Stimulated activated CD4-positive, alpha-beta T cell treated with anti-CD3 and anti-CD28 coated beads, Interleukin-1b, Interleukin-23, amount 100 ng/mL, for 1 hour (primary cell): ENCODE measurements at regions not wholly inside any gene's neighbourhood (a gene's known extent, or its start where the extent isn't known, plus 50 kb on each side); places are given as distances from the start of the nearest gene placed in this dataset.

Experiments
- DNase-seq, 2 donors: peaks; one replicate each; pipeline ENCODE4 v3.0.0-alpha.2; 2020; ENCODE audit warnings: low read depth in 2 of 2

DNA sequence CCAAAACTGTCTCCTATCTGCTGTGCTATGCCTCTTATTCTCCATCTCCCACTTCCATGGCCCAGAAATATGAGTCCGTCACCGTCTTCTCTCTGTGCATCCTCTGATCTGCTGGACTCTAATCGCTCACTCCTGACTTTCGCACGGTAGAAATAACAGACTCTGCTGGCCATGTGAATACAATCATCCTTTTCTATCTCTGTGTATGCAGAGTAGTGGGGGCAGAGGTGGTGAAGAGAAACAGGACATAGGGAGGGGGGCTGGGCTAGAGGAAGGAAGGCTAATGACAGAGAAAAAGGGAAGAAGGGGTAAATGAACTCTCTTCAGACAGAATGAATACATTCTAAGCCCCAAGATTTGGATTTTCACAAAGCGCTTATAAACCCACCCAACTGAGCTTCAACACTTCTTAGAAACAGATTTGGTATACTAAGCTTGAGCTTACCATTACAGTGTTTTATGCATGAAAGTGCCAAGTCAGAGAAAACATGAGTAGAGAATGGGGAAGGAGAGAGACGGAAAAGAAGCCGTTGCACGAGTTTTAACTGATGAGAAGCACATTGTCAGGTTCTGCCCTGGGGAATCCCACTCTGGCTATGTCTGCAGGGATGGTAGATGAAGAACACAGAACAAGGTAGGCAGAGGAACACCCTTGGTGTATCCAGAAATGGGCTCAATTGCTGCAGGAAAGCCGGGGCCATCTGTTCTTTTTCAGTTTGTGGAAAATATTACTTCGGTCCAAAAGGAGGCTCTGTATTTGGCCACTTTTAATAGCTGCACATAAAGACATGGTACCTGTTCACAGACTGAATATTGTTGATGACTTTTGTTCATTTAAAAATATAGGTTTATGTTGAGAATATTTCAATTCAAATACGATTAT is 324.7 kb downstream of the ETS1 start:
- DNase-seq = no peak

DNA sequence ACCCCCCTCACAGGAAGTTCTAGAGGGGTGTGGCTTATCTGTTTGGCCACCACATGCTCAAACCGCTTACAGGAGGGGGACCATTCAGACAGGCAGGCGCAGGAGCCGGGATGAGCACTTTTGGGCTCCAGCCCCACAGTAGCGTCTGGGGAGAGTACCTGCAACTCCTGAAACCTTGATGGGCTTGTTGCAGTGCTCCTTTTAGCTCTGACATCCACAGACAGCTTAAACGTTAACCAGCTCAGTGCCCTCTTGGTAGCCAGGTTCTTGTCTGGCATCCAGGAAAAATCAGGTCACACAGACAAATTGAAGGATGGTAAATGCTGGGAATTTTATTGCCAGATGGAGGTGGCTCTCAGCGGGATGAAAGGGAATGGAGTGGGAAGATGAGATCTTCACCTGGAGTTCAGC is 326.3 kb downstream of the ETS1 start:
- no peak for DNase-seq

DNA sequence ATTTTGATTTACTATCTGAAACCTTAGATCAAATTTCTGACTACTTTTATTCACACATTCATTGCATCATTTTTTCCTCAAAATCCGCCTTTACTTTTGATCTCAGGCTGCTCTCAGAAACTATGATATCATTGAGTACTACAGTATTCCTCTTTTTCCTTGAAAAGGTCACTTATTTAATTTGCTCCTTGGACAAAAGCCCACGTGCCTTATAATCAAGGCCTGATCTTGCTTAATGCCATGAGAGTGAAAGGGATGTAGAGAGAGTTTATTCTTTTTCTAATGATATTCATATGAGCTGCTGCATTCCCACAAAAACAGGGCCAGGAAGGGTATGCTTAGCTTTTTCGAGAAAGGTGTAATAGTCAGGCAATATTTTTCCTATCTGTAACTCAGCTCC is 327.0 kb downstream of the ETS1 start:
- no peak for DNase-seq

DNA sequence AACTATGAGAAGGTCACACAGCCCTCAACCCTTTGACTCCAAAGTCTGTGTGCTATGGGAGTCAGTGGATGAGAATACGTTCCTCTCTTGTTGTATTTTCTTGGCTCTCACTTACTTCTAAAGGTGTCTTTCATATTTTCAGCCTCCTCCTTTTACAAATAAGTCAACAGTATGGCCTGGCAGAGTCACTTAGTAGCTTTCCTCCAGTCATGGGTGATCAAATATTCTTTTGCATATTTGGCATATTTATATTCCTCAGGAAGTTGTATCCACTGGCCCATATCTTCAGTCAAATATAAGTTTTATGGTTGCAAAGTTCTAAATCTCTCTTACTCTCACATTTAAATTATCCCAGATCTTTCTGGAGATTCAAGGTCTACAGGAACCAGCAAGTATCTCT is 327.5 kb downstream of the ETS1 start:
- DNase-seq = no peak

DNA sequence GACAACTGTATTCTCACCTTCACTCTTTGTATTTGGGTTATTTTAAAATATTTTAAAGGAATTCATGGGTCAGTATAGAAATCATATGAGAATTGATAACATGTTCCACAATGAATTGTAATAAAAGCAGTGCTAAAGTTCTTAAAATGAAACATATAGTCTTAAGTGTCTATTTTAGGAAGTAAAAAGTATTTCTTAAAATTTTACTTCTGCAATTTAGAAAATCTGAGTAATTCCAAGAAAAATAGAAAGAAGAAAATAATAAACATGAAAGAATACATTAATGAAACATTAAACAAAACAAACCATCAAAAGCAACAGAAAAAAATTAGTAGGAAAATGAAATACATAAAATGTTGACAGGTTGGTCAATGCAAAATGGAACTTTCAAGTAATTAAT is 332.4 kb downstream of the ETS1 start:
- DNase-seq = no peak

DNA sequence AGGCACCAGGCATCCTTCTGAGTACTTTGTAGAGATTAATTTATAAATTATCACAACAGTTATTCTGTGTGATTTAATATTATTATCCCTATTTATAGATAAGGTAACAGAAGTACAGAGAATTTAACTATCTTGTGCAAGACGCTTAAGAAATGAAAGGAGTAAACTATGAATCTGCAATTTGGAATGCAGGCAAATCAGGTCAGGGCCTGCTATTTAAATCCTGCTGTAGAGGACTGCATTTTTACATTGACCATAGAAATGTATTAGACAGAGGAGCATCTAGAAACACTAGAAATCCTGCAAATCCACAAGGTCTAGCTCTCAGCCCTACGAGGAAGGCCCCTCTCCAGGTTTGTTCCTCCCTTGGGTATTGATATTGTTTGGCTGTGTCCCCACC is 336.2 kb downstream of the ETS1 start:
- no peak for DNase-seq

DNA sequence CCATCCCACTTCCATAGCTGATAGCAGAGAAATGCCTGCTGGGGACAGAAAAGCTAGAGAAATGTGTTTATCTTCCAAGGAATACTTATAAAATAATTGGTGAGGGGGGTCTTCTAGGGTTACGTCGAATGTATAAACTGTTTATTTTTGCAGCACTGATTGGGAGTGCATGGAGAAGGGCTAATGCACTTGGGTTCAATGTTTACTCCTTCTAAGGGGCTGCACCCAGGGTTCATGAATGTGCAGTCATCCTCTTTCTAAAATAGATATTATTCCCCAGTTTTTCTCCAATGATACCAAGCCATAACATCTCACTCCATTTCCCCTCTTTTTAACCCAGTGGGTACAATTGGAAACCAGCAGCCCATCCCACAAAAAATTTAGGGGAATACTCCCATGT is 336.9 kb downstream of the ETS1 start:
- no peak for DNase-seq

DNA sequence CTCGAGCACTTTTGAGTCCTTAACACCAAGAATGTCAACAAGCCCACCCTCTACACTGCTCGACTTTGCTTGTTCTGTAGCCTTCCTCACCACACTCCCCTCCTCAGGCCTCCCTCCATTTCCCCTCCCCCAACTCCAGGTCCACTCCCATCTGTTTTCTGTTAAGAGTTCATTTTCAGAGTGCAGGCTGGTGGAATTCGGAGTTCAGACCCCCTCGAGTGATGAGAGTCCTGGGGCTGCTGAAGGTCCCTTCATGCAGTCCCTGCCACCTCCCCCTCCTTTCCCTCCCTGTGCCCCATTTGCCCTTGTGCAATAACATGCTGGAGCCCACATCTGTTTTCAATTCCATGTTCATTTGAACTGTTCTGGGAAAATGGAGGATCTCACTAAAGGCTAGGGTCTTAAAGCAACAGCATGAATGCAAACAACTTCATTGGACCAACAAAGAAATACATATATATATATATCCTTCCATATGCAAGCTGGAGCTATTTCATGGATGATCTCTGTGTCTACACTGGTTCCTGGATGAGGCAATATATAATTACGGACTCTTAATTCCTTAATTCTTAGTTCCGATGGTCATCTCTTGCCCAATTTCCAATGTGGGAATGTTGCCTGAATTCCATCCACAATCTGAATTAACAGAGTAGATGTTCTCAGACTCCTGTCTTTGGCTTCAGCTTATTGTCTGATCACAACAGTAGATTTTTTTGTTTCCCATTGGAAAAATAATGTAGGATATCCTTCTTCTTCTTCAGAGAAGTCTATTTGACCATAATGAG is 340.4 kb downstream of the ETS1 start:
- DNase-seq = no peak

DNA sequence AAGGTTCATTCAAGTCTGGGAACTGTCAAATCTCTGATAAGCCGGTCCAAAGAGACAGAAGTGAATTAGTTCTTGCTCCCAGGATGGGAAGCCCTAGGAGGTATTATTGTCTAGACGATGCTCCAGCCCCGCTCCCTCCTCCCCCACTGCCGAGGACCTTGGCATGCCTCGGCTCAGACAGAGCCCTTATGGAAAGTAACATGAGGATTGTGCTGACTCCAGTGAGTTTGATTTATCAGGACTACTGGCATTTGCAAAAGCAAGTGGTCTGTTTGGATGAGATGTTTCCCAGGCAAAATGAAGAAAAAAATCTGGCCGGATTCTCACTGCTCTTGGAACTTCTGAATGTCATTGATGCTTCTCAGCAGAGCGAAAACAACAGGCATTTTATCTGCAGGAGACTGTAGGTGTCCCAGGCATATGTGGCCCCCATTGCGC is 341.0 kb downstream of the ETS1 start:
- DNase-seq = no peak

DNA sequence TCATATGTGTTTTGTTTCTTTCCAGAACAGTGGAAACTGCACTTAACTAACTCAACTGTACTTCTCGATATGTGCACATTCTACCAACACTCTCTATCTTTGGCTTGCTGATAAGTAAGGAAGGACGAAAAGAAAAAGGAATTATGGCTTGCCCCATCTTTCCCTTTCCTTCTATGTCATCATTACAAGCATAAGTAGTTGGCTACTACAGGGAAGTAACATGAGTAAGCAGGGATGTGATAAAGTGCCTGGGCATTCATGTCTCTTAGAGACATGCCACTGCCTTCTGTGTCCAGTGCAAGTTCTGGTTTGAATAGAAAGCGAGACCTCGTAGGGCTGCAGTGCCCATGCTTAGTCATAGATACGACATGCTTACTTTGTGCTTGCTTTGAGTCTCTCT is 342.5 kb downstream of the ETS1 start:
- DNase-seq = no peak

DNA sequence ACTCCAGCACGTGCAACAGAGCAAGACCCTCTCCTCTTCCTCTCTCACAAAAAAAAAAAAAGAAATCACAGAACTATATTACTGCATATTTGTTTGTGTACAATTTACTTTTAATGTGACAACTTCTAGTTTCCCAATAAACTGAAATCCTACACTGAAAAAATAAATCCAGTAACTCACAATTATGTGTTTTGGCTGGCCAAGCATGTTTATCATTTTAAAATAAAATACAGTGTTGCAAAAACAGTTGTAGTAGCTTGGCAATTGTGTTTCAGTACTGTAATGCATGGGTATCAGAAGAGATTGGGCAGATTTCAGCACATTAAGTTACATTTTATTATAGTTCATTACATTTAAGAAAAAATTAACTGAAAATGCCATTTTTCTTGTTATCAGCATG is 344.9 kb downstream of the ETS1 start:
- no peak for DNase-seq

DNA sequence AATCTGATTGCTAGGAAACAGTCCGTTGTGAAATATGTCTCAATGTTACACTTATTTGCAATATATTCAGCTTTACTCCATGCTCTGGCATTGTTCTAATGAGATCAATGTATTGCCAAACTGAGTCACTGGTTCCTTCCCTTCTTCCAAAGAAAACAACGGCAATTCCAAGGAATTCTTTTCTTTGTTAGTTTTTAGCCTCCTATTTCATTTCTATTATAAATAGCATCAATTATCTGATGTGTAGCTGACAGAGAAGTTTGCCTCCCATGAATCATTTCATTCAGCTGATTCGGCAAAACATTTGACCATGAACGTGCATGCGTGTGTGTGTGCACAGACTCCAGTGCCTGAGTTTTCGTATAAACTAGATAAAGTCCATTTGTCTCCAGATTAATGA is 346.8 kb downstream of the ETS1 start:
- no peak for DNase-seq

DNA sequence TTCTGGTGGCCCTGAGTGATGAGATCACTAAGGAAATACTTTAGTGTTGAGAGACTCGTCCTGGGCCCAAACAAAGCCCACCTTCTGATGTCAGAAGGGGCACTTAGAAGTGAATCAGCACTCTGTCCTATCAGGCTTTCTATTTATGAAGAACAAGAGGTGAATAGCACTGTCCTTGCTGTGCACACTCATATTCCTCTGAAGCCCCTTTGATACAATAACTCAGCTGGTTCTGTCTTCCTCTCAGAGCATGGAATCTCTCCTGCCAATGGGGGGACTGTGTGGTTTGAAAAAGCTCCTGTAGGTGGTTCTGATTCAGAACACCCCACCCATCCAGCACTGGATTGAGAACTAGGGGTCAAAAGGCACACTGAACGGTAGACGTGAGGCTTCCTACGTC is 348.1 kb downstream of the ETS1 start:
- DNase-seq = no peak

DNA sequence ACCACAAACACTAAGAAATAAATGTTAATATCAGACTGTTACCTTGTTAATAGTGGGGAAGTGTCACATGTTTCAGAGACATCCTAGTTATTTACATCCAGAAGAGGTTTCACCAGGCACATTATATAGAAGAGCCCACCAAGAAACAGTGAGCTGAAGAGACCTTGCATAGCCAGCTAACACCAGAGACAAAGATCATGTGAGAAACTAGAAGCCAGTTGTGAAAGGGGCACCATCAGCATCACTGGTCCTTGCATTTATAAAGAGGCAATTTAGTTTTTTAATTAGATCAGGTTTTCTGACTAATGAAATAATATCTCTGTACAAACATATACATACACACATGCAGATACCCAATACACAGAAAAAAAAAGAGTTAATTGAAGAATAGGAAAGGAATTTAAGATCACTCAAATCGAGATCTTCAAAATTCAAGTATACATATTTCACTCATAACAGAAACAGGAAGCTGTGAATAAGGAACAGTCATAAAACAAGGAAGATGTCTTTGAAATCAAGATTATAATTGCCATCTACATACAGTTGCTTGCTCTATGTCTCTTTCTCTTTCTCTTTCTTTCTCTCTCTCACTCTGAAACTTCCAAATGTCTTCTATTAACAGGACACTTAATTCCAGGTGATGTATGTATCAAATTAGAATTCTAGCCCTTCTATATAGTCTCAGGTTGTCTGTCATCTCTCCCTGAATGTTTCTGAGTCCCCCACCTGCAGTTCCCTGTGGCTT is 348.7 kb downstream of the ETS1 start:
- no peak for DNase-seq

DNA sequence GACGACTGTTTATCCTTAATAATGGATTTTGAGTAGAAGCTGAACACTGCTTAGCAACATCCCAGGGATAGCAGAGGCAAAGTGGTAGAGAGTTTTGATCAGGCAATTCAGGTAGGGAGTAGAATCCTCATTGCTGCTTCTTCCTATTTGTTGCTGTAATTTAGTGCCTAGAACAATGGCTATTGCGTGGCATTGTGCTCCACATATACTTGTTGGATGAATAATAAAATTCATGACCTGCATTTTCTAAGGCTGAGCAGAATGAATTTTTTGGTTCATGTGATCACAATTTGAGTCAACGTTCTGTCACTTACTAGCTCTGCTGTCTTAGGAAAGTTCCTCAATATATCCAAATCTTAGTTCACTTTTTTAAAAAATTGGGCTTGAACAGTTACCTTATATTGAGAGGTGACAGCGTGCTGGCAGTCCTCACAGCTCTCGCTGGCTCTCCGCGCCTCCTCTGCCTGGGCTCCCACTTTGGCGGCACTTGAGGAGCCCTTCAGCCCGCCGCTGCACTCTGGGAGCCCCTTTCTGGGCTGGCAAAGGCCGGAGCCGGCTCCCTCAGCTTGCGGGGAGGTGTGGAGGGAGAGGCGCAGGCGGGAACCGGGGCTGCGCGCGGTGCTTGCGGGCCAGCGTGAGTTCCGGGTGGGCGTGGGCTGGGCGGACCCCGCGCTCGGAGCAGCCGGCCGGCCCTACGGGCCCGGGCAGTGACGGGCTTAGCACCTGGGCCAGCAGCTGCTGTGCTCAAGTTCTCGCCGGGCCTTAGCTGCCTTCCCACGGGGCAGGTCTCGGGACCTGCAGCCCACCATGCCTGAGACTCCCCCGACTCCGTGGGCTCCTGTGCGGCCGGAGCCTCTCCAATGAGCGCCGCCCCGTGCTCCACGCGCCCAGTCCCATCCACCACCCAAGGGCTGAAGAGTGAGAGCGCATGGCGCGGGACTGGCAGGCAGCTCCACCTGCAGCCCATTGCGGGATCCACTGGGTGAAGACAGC is 350.6 kb downstream of the ETS1 start:
- DNase-seq = no peak

DNA sequence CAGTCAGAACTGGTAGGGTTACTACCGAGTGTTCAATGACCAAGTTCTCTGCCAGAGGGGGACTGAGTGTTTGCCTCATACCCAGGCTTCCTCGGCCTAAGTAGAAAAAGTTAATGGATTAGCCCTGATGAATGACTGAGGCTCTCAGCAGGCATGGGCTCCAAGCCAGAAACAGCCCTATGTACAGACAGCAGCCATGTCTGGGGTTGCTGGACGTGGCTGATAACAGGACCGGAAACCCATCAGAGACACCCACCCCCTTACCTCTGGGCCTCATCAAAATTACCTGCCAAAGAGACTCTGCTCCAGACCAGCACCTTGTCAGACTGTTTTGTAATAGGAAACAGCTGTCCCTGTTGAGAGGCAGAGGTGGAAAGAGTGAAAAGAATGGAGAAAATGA is 351.4 kb downstream of the ETS1 start:
- DNase-seq = no peak

DNA sequence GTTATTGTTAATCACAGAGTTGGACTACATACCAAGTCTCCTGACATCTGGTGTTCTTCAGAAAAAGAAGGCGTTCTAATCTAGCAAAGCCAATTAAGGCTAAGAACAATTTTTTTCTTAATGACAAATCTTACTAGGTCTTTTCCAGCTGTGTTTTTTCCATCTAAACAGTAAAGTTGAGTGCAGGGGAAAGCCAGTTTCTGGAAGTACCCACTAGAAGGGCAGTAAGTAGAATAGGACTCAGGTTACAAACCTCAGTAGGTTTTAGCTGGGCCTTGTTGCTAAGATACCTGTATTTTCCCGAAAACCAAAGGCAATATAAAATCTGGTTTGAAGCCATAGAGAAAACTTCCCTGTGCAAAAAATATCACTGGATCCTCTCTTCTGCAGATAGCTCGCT is 351.9 kb downstream of the ETS1 start:
- DNase-seq = no peak

DNA sequence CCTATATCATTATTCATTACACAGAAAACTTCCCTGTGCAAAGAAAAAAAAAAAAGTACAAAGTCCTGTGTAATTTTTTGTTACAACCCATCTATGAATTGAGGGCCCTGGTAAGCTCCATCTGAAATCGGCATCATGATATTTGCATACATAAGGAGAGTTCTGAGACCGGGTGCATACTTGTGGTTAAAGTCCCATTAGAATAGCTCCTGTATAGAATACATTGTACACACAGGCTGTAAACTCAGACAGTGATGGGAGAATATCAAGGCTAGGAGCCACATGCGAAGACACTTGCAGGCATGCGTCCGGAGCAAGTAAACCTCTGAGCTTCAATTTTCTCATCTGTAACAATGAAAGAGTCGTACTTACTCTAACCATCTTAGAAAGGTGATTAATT is 353.2 kb downstream of the ETS1 start:
- DNase-seq = no peak

DNA sequence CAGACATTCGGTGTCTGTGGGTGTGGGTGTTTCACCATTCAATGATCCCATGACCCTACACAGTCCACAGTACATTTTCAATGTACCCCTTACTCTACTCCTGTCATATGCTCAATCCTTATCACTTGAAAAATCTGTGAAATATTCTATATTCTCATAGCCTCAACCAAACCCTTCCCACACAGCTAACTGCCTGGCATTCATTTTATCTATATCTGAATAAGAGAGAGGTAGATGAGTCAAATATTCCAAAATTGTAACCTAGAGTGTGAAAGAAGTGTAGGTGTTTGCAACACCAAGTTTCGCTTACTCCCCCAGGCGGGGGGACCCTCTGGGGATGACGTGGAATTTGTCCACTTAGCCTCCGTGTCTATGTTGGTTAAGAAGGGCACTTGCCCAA is 354.8 kb downstream of the ETS1 start:
- peak in 1 of 2 donors; percentile 15 for DNase-seq

DNA sequence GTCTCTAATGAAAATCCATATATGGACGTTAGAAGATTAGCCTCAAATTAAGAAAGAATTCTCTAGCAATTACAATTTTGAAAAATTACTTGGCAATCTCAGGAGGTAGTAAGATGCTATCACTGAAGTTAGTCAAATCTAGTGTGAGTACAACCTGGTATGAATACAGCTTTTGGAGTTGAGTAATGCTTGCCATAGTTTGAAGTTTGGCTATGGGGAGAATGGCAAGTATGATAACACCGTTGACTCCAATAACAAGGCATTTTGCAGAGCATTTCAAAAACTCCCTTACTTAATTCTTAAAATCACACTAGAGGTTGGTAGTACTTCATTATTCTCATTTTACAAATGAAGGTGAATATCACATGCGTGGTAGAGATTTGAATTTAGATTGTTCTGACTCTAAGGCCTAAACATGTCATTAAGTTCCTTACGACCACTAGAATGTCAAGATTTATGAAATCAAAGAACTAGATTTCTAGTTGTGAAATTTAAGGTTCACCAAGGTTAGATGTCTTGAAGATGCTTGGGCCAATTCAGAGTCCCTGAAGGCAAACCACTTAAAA is 355.4 kb downstream of the ETS1 start:
- no peak for DNase-seq

DNA sequence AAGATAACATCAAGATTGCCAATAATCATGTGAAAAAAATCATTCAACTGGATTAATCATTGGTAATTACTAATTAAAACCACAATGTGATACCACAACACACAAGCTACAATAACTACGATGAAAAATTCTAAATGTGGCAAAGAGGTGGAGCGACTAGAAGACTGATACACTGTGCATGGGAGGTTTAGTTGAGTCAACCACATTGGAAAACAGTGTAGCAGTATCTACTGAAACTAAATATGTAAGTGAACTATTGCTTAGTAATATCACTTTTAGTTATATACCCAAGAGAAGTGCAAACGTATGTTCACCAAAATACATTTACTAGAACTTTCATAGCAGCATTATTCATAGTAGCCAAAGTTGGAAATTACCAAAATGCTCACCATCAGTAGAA is 359.9 kb downstream of the ETS1 start:
- no peak for DNase-seq
